ENCODE measurements at regions not wholly inside any gene's neighbourhood (a gene's known extent, or its start where the extent isn't known, plus 50 kb on each side); places are given as distances from the start of the nearest gene placed in this dataset.

GRCh38 chr2:177161741-177162460, 50.7 kb upstream of the HNRNPA3 start:
- TF ChIP-seq CTCF (IDR thresholded peaks at IDR 0.05; ENCODE audit: poor library complexity) (peak; percentile 70), EZH2phosphoT487 (IDR thresholded peaks at IDR 0.05; ENCODE audit: low read depth, severe bottlenecking, unreplicated experiment) (no peak)
